ENCODE measurements at regions not wholly inside any gene's neighbourhood (a gene's known extent, or its start where the extent isn't known, plus 50 kb on each side); places are given as distances from the start of the nearest gene placed in this dataset.
A peak's percentile ranks its signal among the peaks of the same experiment; 100 is the strongest.
"Not testable (repeated sequence)": the region's sequence is repeated elsewhere in the genome, so short reads cannot be mapped to it uniquely, and the experiment has no call there.

- no peak for DNase-seq
These were observed 112.1 kb upstream of the CDC42EP3 start for GRCh38 chr2:37783545-37783944.

GRCh38 chr2:37784071-37784758 is 112.8 kb upstream of the CDC42EP3 start:
- DNase-seq, result no peak

GRCh38 chr2:37784759-37785149 is 113.3 kb upstream of the CDC42EP3 start:
- peak; percentile 21 for DNase-seq

GRCh38 chr2:37786191-37786698 is 114.8 kb upstream of the CDC42EP3 start:
- peak; percentile 8 for DNase-seq

- DNase-seq, result peak; percentile 99
These were observed 115.4 kb upstream of the CDC42EP3 start for GRCh38 chr2:37786854-37787253.

- DNase-seq, result no peak
These were observed 117.3 kb upstream of the CDC42EP3 start for GRCh38 chr2:37788602-37789209.

- peak; percentile 64 for DNase-seq
These were observed 118.6 kb upstream of the CDC42EP3 start for GRCh38 chr2:37790019-37790418.

GRCh38 chr2:37790462-37790861 is 119.0 kb upstream of the CDC42EP3 start:
- no peak for DNase-seq

- DNase-seq, result no peak
These were observed 120.9 kb upstream of the CDC42EP3 start for GRCh38 chr2:37792366-37792765.

- DNase-seq, result peak; percentile 83
These were observed 121.6 kb upstream of the CDC42EP3 start for GRCh38 chr2:37793004-37793403.

GRCh38 chr2:37794717-37795116 is 123.3 kb upstream of the CDC42EP3 start:
- DNase-seq, result no peak

GRCh38 chr2:37795456-37795855 is 124.0 kb upstream of the CDC42EP3 start:
- no peak for DNase-seq

GRCh38 chr2:37795938-37796337 is 124.5 kb upstream of the CDC42EP3 start:
- no peak for DNase-seq

- DNase-seq, result no peak
These were observed 125.0 kb upstream of the CDC42EP3 start for GRCh38 chr2:37796481-37796880.

- no peak for DNase-seq
These were observed 125.6 kb upstream of the CDC42EP3 start for GRCh38 chr2:37797081-37797480.

GRCh38 chr2:37798315-37799005 is 126.6 kb upstream of the RMDN2 start:
- DNase-seq, result no peak

GRCh38 chr2:37800176-37800858 is 124.8 kb upstream of the RMDN2 start:
- DNase-seq, result no peak

- peak; percentile 64 for DNase-seq
These were observed 122.8 kb upstream of the RMDN2 start for GRCh38 chr2:37802211-37802752.

- peak; percentile 64 for DNase-seq
These were observed 122.1 kb upstream of the RMDN2 start for GRCh38 chr2:37802899-37803379.

GRCh38 chr2:37806004-37806403 is 119.1 kb upstream of the RMDN2 start:
- DNase-seq, result not testable (repeated sequence)

- DNase-seq, result no peak
These were observed 115.6 kb upstream of the RMDN2 start for GRCh38 chr2:37809525-37809924.

- DNase-seq, result no peak
These were observed 115.0 kb upstream of the RMDN2 start for GRCh38 chr2:37809931-37810570.
